Naive thymus-derived CD8-positive, alpha-beta T cell (primary cell): ENCODE measurements at regions not wholly inside any gene's neighbourhood (a gene's known extent, or its start where the extent isn't known, plus 50 kb on each side); places are given as distances from the start of the nearest gene placed in this dataset.

Experiments used
- ATAC-seq, 2 donors: fragments of 150-1000 bp; cut with Tn5 transposase in 1 of 2; sonication (Bioruptor Pico), chemical (Tn5 transposase) in 1 of 2; 1 replicate in 1 of 2; 2 replicates in 1 of 2; pipeline ENCODE4 v1.10.0; 2021; ENCODE audit warnings: mild to moderate bottlenecking in 2 of 2, moderate library complexity in 2 of 2
- POLR2A ChIA-PET: fragments of 350-600 bp; sonication (Branson Sonifier 250); formaldehyde crosslinking; loops from one replicate; lab custom pipeline; 2021; ENCODE audit warnings: antibody characterized with exemption; lab: Charles Lee
- DNase-seq, 10 donors: peaks; one replicate each; pipeline versions ENCODE4 v3.0.0 to v3.0.0-alpha.2; 2020 to 2022
- H3K27ac Mint-ChIP-seq, 10 donors: one replicate each; pipeline ENCODE4 v1.8.0; 2020 to 2022; ENCODE audit warnings: mild to moderate bottlenecking in 10 of 10, mixed read lengths in 10 of 10, moderate library complexity in 4 of 10, inconsistent platforms in 1 of 10
- H3K27me3 Mint-ChIP-seq, 5 donors: one replicate each; pipeline ENCODE4 v1.8.0; 2021 to 2022; ENCODE audit warnings: mixed read lengths in 5 of 5
- H3K36me3 Mint-ChIP-seq, 3 donors: one replicate each; pipeline ENCODE4 v1.8.0; 2020 to 2022; ENCODE audit warnings: mixed read lengths in 3 of 3, mild to moderate bottlenecking in 2 of 3, inconsistent platforms in 1 of 3
- H3K4me1 Mint-ChIP-seq, 4 donors: one replicate each; pipeline ENCODE4 v1.8.0; 2021 to 2022; ENCODE audit warnings: mixed read lengths in 4 of 4
- H3K4me3 Mint-ChIP-seq, 10 donors: one replicate each; pipeline ENCODE4 v1.8.0; 2020 to 2022; ENCODE audit warnings: mild to moderate bottlenecking in 10 of 10, mixed read lengths in 10 of 10, moderate library complexity in 6 of 10, inconsistent platforms in 1 of 10
- H3K9me3 Mint-ChIP-seq, 9 donors: one replicate each; pipeline ENCODE4 v1.8.0; 2020 to 2022; ENCODE audit warnings: mixed read lengths in 9 of 9, mild to moderate bottlenecking in 3 of 9, inconsistent platforms in 1 of 9, moderate library complexity in 1 of 9

GRCh38 chr9:2464624-2465023, 157.0 kb upstream of the VLDLR start:
- H3K36me3 Mint-ChIP-seq = no peaks in the 10 kb centered on the region
- no peak overlapping the region for H3K4me3 Mint-ChIP-seq
- POLR2A ChIA-PET = no interaction called here
- H3K27ac Mint-ChIP-seq = no peak overlapping the region
- H3K27me3 Mint-ChIP-seq = peaks cover 8 to 38% (median 20%) of the 10 kb centered on the region in 5 donors
- DNase-seq = no peak
- no peak for ATAC-seq
- H3K9me3 Mint-ChIP-seq = peaks cover 0 to 14% (median 3%) of the 10 kb centered on the region in 9 donors
- H3K4me1 Mint-ChIP-seq = no peaks in the 10 kb centered on the region

- ATAC-seq (no peak), DNase-seq (no peak)
- Mint-ChIP-seq H3K27me3 (peaks cover 8 to 38% (median 20%) of the 10 kb centered on the region in 5 donors), H3K4me3 (no peak overlapping the region), H3K36me3 (no peaks in the 10 kb centered on the region), H3K9me3 (peaks cover 0 to 14% (median 3%) of the 10 kb centered on the region in 9 donors), H3K4me1 (no peaks in the 10 kb centered on the region), H3K27ac (no peak overlapping the region)
- POLR2A ChIA-PET = no interaction called here
These were observed 156.1 kb upstream of the VLDLR start for GRCh38 chr9:2465516-2465915.

- no peaks in the 10 kb centered on the region for H3K4me1 Mint-ChIP-seq
These were observed 155.6 kb upstream of the VLDLR start for GRCh38 chr9:2465921-2466460.

GRCh38 chr9:2466703-2467102, 154.9 kb upstream of the VLDLR start:
- Mint-ChIP-seq H3K9me3 (peaks cover 0 to 14% (median 3%) of the 10 kb centered on the region in 9 donors), H3K27me3 (peaks cover 5 to 30% (median 16%) of the 10 kb centered on the region in 5 donors), H3K4me1 (no peaks in the 10 kb centered on the region), H3K36me3 (no peaks in the 10 kb centered on the region), H3K27ac (no peak overlapping the region), H3K4me3 (no peak overlapping the region)
- POLR2A ChIA-PET = no interaction called here
- no peak for DNase-seq
- no peak for ATAC-seq

More at GRCh38 chr9:2465921-2466460, 155.6 kb upstream of the VLDLR start:
- ATAC-seq (no peak), DNase-seq (no peak)
- H3K27me3 Mint-ChIP-seq = peaks cover 8 to 36% (median 20%) of the 10 kb centered on the region in 5 donors
- H3K36me3 Mint-ChIP-seq = no peaks in the 10 kb centered on the region
- no peak overlapping the region for H3K27ac Mint-ChIP-seq
- POLR2A ChIA-PET = no interaction called here
- H3K4me3 Mint-ChIP-seq = no peak overlapping the region
- peaks cover 0 to 14% (median 3%) of the 10 kb centered on the region in 9 donors for H3K9me3 Mint-ChIP-seq

- DNase-seq (no peak), ATAC-seq (no peak)
- Mint-ChIP-seq H3K27me3 (peaks cover 4 to 42% (median 14%) of the 10 kb centered on the region in 5 donors), H3K27ac (no peak overlapping the region), H3K4me3 (no peak overlapping the region), H3K36me3 (no peaks in the 10 kb centered on the region), H3K9me3 (peaks cover 0 to 4% (median under 1%) of the 10 kb centered on the region in 9 donors), H3K4me1 (no peaks in the 10 kb centered on the region)
- POLR2A ChIA-PET = no interaction called here
These were observed 151.8 kb upstream of the VLDLR start for GRCh38 chr9:2469681-2470221.

GRCh38 chr9:2473681-2474080, 147.9 kb upstream of the VLDLR start:
- DNase-seq = no peak
- peaks cover 2 to 17% (median 7%) of the 10 kb centered on the region in 5 donors for H3K27me3 Mint-ChIP-seq
- H3K4me1 Mint-ChIP-seq = no peaks in the 10 kb centered on the region
- ATAC-seq = no peak
- no peaks in the 10 kb centered on the region for H3K9me3 Mint-ChIP-seq
- no peak overlapping the region for H3K27ac Mint-ChIP-seq
- POLR2A ChIA-PET = no interaction called here
- H3K4me3 Mint-ChIP-seq = no peak overlapping the region
- no peaks in the 10 kb centered on the region for H3K36me3 Mint-ChIP-seq

- Mint-ChIP-seq H3K4me3 (no peak overlapping the region), H3K4me1 (no peaks in the 10 kb centered on the region)
- no peak for ATAC-seq
These were observed 143.8 kb upstream of the VLDLR start for GRCh38 chr9:2477755-2478154.

GRCh38 chr9:2478421-2478820, 143.2 kb upstream of the VLDLR start:
- H3K4me3 Mint-ChIP-seq = no peak overlapping the region
- H3K27ac Mint-ChIP-seq = no peak overlapping the region
- H3K4me1 Mint-ChIP-seq = no peaks in the 10 kb centered on the region
- peaks cover 4 to 17% (median 12%) of the 10 kb centered on the region in 5 donors for H3K27me3 Mint-ChIP-seq
- POLR2A ChIA-PET = no interaction called here
- H3K36me3 Mint-ChIP-seq = no peaks in the 10 kb centered on the region
- ATAC-seq = no peak
- DNase-seq = no peak
- H3K9me3 Mint-ChIP-seq = peaks cover 0 to 7% (median 0%) of the 10 kb centered on the region in 9 donors

More at GRCh38 chr9:2477755-2478154, 143.8 kb upstream of the VLDLR start:
- no peak overlapping the region for H3K27ac Mint-ChIP-seq
- H3K9me3 Mint-ChIP-seq = peaks cover 0 to 7% (median 0%) of the 10 kb centered on the region in 9 donors
- POLR2A ChIA-PET = no interaction called here
- H3K27me3 Mint-ChIP-seq = peaks cover 2 to 18% (median 9%) of the 10 kb centered on the region in 5 donors
- H3K36me3 Mint-ChIP-seq = no peaks in the 10 kb centered on the region
- no peak for DNase-seq

GRCh38 chr9:2479056-2479565, 142.5 kb upstream of the VLDLR start:
- H3K4me1 Mint-ChIP-seq = no peaks in the 10 kb centered on the region
- POLR2A ChIA-PET = no interaction called here
- no peaks in the 10 kb centered on the region for H3K36me3 Mint-ChIP-seq
- ATAC-seq = no peak
- H3K27ac Mint-ChIP-seq = no peak overlapping the region
- H3K27me3 Mint-ChIP-seq = peaks cover 5 to 17% (median 12%) of the 10 kb centered on the region in 5 donors
- H3K9me3 Mint-ChIP-seq = peaks cover 0 to 7% (median 0%) of the 10 kb centered on the region in 9 donors
- no peak for DNase-seq
- H3K4me3 Mint-ChIP-seq = no peak overlapping the region

GRCh38 chr9:2480255-2480837, 141.2 kb upstream of the VLDLR start:
- Mint-ChIP-seq H3K36me3 (no peaks in the 10 kb centered on the region), H3K4me1 (no peaks in the 10 kb centered on the region), H3K27ac (no peak overlapping the region), H3K27me3 (peaks cover 3 to 17% (median 12%) of the 10 kb centered on the region in 5 donors), H3K9me3 (peaks cover 0 to 7% (median 0%) of the 10 kb centered on the region in 9 donors), H3K4me3 (no peak overlapping the region)
- POLR2A ChIA-PET = no interaction called here
- DNase-seq (no peak), ATAC-seq (no peak)

GRCh38 chr9:2481216-2481615, 140.4 kb upstream of the VLDLR start:
- H3K27ac Mint-ChIP-seq = no peak overlapping the region
- DNase-seq (no peak), ATAC-seq (no peak)
- H3K4me3 Mint-ChIP-seq = no peak overlapping the region
- peaks cover 2 to 17% (median 11%) of the 10 kb centered on the region in 5 donors for H3K27me3 Mint-ChIP-seq
- POLR2A ChIA-PET = no interaction called here
- H3K36me3 Mint-ChIP-seq = no peaks in the 10 kb centered on the region
- H3K9me3 Mint-ChIP-seq = peaks cover 0 to 7% (median 0%) of the 10 kb centered on the region in 9 donors
- no peaks in the 10 kb centered on the region for H3K4me1 Mint-ChIP-seq

GRCh38 chr9:2486988-2487387, 134.6 kb upstream of the VLDLR start:
- no peak for DNase-seq
- POLR2A ChIA-PET = no interaction called here
- H3K9me3 Mint-ChIP-seq = peaks cover 0 to 3% (median 0%) of the 10 kb centered on the region in 9 donors

GRCh38 chr9:2489838-2490314, 131.7 kb upstream of the VLDLR start:
- DNase-seq (no peak), ATAC-seq (no peak)
- POLR2A ChIA-PET = no interaction called here
- Mint-ChIP-seq H3K27me3 (peaks cover 0 to 33% (median 5%) of the 10 kb centered on the region in 5 donors), H3K36me3 (no peaks in the 10 kb centered on the region), H3K4me3 (no peak overlapping the region), H3K27ac (no peak overlapping the region), H3K4me1 (no peaks in the 10 kb centered on the region), H3K9me3 (peaks cover 0 to 3% (median 0%) of the 10 kb centered on the region in 9 donors)

More at GRCh38 chr9:2486988-2487387, 134.6 kb upstream of the VLDLR start:
- H3K27me3 Mint-ChIP-seq = peaks cover 0 to 33% (median 12%) of the 10 kb centered on the region in 5 donors
- no peak overlapping the region for H3K27ac Mint-ChIP-seq
- no peak for ATAC-seq
- H3K36me3 Mint-ChIP-seq = no peaks in the 10 kb centered on the region
- H3K4me1 Mint-ChIP-seq = no peaks in the 10 kb centered on the region
- no peak overlapping the region for H3K4me3 Mint-ChIP-seq
